ENCODE measurements at regions not wholly inside any gene's neighbourhood (a gene's known extent, or its start where the extent isn't known, plus 50 kb on each side); places are given as distances from the start of the nearest gene placed in this dataset.
A peak's percentile ranks its signal among the peaks of the same experiment; 100 is the strongest.

- Histone ChIP-seq H3K27me3 (replicated peaks in 1 of 4; ENCODE audit: control insufficient read depth in 3 of 4, extremely low read depth in 1 of 4, insufficient read depth in 3 of 4, low read length in 3 of 4) (no peaks in the 10 kb centered on the region), H4K20me1 (replicated peaks in 1 of 2; ENCODE audit: control insufficient read depth in 1 of 2, insufficient read depth in 2 of 2, low read length in 2 of 2) (no peaks in the 10 kb centered on the region), H2BK20ac (ENCODE audit: low read length) (no peak overlapping the region), H3K23me2 (ENCODE audit: low read depth, low read length) (no peaks in the 10 kb centered on the region), H2BK12ac (ENCODE audit: low read depth, low read length) (no peak overlapping the region), H3K4me2 (ENCODE audit: insufficient read depth in 1 of 2, low read depth in 2 of 2, low read length in 2 of 2) (no peak overlapping the region), H3K4me3 (ENCODE audit: extremely low read depth in 1 of 4, insufficient read depth in 2 of 4, low read depth in 3 of 4, low read length in 4 of 4) (no peak overlapping the region), H2BK5ac (ENCODE audit: low read depth, low read length) (no peak overlapping the region), H3K56ac (replicated peaks; ENCODE audit: insufficient read length, low read depth, low read length) (no peak overlapping the region), H2AFZ (ENCODE audit: low read length) (peak overlapping the region; percentile 40; the same call in 1 of the 2 replicates), H2BK15ac (ENCODE audit: low read length) (no peak overlapping the region), H2AK5ac (ENCODE audit: low read depth, low read length) (no peak overlapping the region), H3K23ac (ENCODE audit: insufficient read length) (no peak overlapping the region), H3K9ac (replicated peaks in 1 of 4; ENCODE audit: extremely low read depth in 1 of 4, low read depth in 3 of 4, low read length in 3 of 4) (no peak overlapping the region), H4K8ac (ENCODE audit: extremely low read depth, insufficient read depth, low read length) (no peak overlapping the region; the same call in 1 of the 2 replicates), H3K27ac (ENCODE audit: low read depth, low read length) (no peak overlapping the region), H3K14ac (ENCODE audit: insufficient read length) (no peak overlapping the region), H3K79me2 (ENCODE audit: control insufficient read depth in 1 of 2, insufficient read depth in 2 of 2, low read length in 2 of 2) (no peaks in the 10 kb centered on the region), H3K4ac (replicated peaks; ENCODE audit: insufficient read length, low read depth, low read length) (no peak overlapping the region), H3K36me3 (ENCODE audit: control insufficient read depth in 2 of 4, insufficient read depth in 4 of 4, low read length in 3 of 4) (no peaks in the 10 kb centered on the region), H4K5ac (ENCODE audit: insufficient read length, low read depth, low read length) (no peak overlapping the region), H2BK120ac (replicated peaks; ENCODE audit: low read depth, low read length) (no peak overlapping the region), H3K18ac (ENCODE audit: extremely low read depth, low read length) (no peak overlapping the region), H3K4me1 (replicated peaks in 1 of 4; ENCODE audit: control insufficient read depth in 3 of 4, insufficient read depth in 4 of 4, low read length in 3 of 4) (no peaks in the 10 kb centered on the region), H3K79me1 (ENCODE audit: low read depth, low read length) (no peaks in the 10 kb centered on the region), H4K91ac (replicated peaks; ENCODE audit: insufficient read length, low read length) (no peak overlapping the region), H3K9me3 (ENCODE audit: insufficient read depth in 2 of 2, low read depth in 1 of 2, low read length in 1 of 2) (no peaks in the 10 kb centered on the region)
- ChIA-PET CTCF (ENCODE audit: partially characterized antibody) (no interaction called here), POLR2A (ENCODE audit: partially characterized antibody) (no interaction called here)
- DNase-seq (ENCODE audit: low read depth in 1 of 2, low spot score in 2 of 2) (no peak), FAIRE-seq (no peak)
- TF ChIP-seq PHF8 (conservative IDR thresholded peaks at IDR 0.05; ENCODE audit: low read depth, low read length): no peak
- no peak for TF ChIP-seq POLR2AphosphoS5 (IDR thresholded peaks at IDR 0.05; ENCODE audit: low read depth, low read length)
- 0 out of 4 replicates have a peak, but pooled peaks of 1 of the 2 experiments have one; percentile 1 for TF ChIP-seq RAD21 (IDR thresholded peaks at IDR 0.05 in 1 of 2, conservative IDR thresholded peaks at IDR 0.05 in 1 of 2; ENCODE audit: low read depth in 2 of 2, low read length in 2 of 2)
- 91% methylated on average over 6 of the region's 6 CpGs; no CpG with 5 or more reads in 1 of the 2 experiments for WGBS, 2 experiments (ENCODE audit: extremely low coverage in 1 of 2, insufficient coverage in 1 of 2, insufficient read length in 1 of 2, insufficient replicate concordance in 2 of 2, low coverage in 1 of 2, low lambda C conversion rate in 2 of 2, missing lambda C conversion rate in 1 of 2)
These were observed 390.8 kb downstream of the POM121L12 start for GRCh38 chr7:53426145-53426750.

All from H1 (cell line).